Gastroesophageal sphincter (tissue), 4 donors: ENCODE measurements at regions not wholly inside any gene's neighbourhood (a gene's known extent, or its start where the extent isn't known, plus 50 kb on each side); places are given as distances from the start of the nearest gene placed in this dataset.
"Not testable (repeated sequence)": the region's sequence is repeated elsewhere in the genome, so short reads cannot be mapped to it uniquely, and the experiment has no call there.

Source experiments
- ATAC-seq: fragments of 150-250 bp; one replicate; pipeline ENCODE4 v1.9.1; 2016; ENCODE audit warnings: mild to moderate bottlenecking, moderate library complexity
- H3K27ac ChIP-seq, 4 donors: fragments of 200-600 bp; sonication (generic) in 3 of 4; 1 replicate in 3 of 4; 2 replicates in 1 of 4; pipeline ENCODE4 v1.5.1; 2016 to 2019
- H3K27me3 ChIP-seq: fragments of 200-600 bp; sonication (generic); one replicate; pipeline ENCODE4 v1.5.1; 2019
- H3K36me3 ChIP-seq, 2 donors: fragments of 200-600 bp; sonication (generic); one replicate each; pipeline ENCODE4 v1.5.1; 2019; ENCODE audit warnings: control low read depth in 1 of 2
- H3K4me1 ChIP-seq, 3 donors: fragments of 200-600 bp; sonication (generic); 1 replicate in 2 of 3; 2 replicates in 1 of 3; pipeline ENCODE4 v1.5.1; 2016 to 2019; ENCODE audit warnings: control low read depth in 2 of 3
- H3K4me3 ChIP-seq, 2 donors: fragments of 200-600 bp; sonication (generic); one replicate each; pipeline ENCODE4 v1.5.1; 2019; ENCODE audit warnings: mild to moderate bottlenecking in 1 of 2, moderate library complexity in 1 of 2
- H3K9me3 ChIP-seq, 3 donors: fragments of 200-600 bp; sonication (generic); one replicate each; pipeline ENCODE4 v1.5.1; 2017 to 2019; ENCODE audit warnings: control low read depth in 2 of 3
- CTCF ChIP-seq, 4 experiments: fragments of 200-600 bp in 2 of 4; fragments of 450-650 bp in 2 of 4; sonication (generic) in 1 of 4; IDR thresholded peaks; one replicate each; pipeline ENCODE4 v1.5.1; 2017 to 2019; ENCODE audit warnings: antibody characterized with exemption in 4 of 4, mild to moderate bottlenecking in 2 of 4, moderate library complexity in 2 of 4
- EP300 ChIP-seq: sonication (generic); formaldehyde crosslinking; IDR thresholded peaks from one replicate; pipeline ENCODE4 v1.6.1; 2017; ENCODE audit warnings: antibody characterized with exemption, mild to moderate bottlenecking
- POLR2A ChIP-seq, 2 donors: fragments of 450-650 bp; IDR thresholded peaks; one replicate each; pipeline ENCODE4 v1.6.1; 2017; ENCODE audit warnings: antibody characterized with exemption in 2 of 2, mild to moderate bottlenecking in 2 of 2, moderate library complexity in 1 of 2
- POLR2AphosphoS5 ChIP-seq: sonication (generic); formaldehyde crosslinking; IDR thresholded peaks from one replicate; pipeline ENCODE4 v1.6.1; 2017; ENCODE audit warnings: antibody characterized with exemption
- WGBS, 2 donors: methylation state at CpG; one replicate each; pipeline ENCODE4 v1.1.5; 2018; ENCODE audit warnings: low coverage in 1 of 2; 5-methylcytosine and 5-hydroxymethylcytosine counted together

DNA sequence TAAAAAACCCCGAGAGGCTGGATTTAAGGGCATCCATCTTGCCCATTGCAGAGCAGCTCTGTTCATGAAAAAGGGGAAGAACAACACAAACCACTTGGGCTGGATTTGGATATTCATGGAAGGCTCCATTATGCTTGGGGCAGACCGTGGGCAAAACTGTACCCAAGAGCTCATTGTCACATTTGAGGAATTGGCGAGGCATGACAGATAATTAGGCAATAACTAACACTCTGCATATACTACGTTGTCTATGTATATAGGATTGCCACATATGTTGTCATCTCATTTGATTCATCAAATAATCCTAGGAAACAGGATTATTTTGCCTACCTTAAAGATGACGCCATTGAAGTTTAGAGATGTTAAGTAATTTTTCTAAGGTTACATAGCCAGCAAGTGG lies 255.4 kb downstream of the SMARCA2 start:
- ATAC-seq: no peak
- Histone ChIP-seq H3K4me1 (peaks cover 0 to 16% (median 9%) of the 10 kb centered on the region in 3 donors), H3K36me3 (no peaks in the 10 kb centered on the region), H3K27ac (no peak overlapping the region), H3K9me3 (no peaks in the 10 kb centered on the region), H3K27me3 (no peaks in the 10 kb centered on the region), H3K4me3 (no peak overlapping the region)
- TF ChIP-seq POLR2A (IDR thresholded peaks at IDR 0.05) (no peak), EP300 (no peak), CTCF (IDR thresholded peaks at IDR 0.05) (no peak), POLR2AphosphoS5 (no peak)
- WGBS, 2 donors: 87 to 88% methylated on average over 4 to 5 of the region's 5 CpGs

GRCh38 chr9:2271426-2271825 lies 256.3 kb downstream of the SMARCA2 start:
- TF ChIP-seq POLR2A (IDR thresholded peaks at IDR 0.05) (no peak), POLR2AphosphoS5 (no peak), CTCF (IDR thresholded peaks at IDR 0.05) (no peak), EP300 (no peak)
- 46 to 55% methylated on average over 3 to 4 of the region's 4 CpGs for WGBS, 2 donors
- no peak for ATAC-seq
- H3K36me3 ChIP-seq: no peaks in the 10 kb centered on the region
- no peak overlapping the region for H3K4me3 ChIP-seq
- H3K27me3 ChIP-seq: no peaks in the 10 kb centered on the region
- H3K4me1 ChIP-seq: peaks cover 0 to 15% (median 9%) of the 10 kb centered on the region in 3 donors
- H3K27ac ChIP-seq: no peak overlapping the region
- H3K9me3 ChIP-seq: no peaks in the 10 kb centered on the region

DNA sequence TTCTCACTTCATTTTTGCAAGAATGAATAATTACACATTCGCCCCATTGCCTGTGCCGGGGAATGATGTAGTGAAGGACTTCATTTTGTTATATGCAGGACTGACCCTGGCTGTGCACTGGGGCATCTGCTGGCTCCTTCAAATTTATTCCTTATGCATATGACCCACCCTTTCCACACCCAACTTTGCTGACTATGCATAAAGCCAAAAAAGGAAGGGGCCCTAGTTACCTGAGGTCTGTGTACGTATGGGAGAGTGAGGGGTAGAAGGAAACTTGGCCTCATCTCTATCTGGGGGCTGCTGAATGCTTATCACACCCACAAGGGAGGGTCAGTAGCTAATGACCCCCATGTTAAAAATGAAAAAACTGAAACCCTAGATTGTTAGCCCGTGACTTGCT lies 259.6 kb downstream of the SMARCA2 start:
- WGBS, 2 donors: 95 to 96% methylated on average over 3 to 4 of the region's 4 CpGs
- Histone ChIP-seq H3K27ac (no peak overlapping the region), H3K27me3 (no peaks in the 10 kb centered on the region), H3K4me1 (no peaks in the 10 kb centered on the region), H3K36me3 (no peaks in the 10 kb centered on the region), H3K9me3 (no peaks in the 10 kb centered on the region), H3K4me3 (no peak overlapping the region)
- ATAC-seq: no peak
- no peak for TF ChIP-seq CTCF (IDR thresholded peaks at IDR 0.05)
- TF ChIP-seq POLR2AphosphoS5: no peak
- no peak for TF ChIP-seq EP300
- TF ChIP-seq POLR2A (IDR thresholded peaks at IDR 0.05): no peak

- 91 to 100% methylated on average over 3 to 10 of the region's 10 CpGs for WGBS, 2 donors
- no peak for ATAC-seq
These were observed 261.1 kb downstream of the SMARCA2 start for GRCh38 chr9:2276296-2276695.

GRCh38 chr9:2277133-2277532 lies 262.0 kb downstream of the SMARCA2 start:
- H3K9me3 ChIP-seq, H3K27me3 ChIP-seq, ATAC-seq, H3K27ac ChIP-seq, H3K36me3 ChIP-seq, H3K4me1 ChIP-seq, H3K4me3 ChIP-seq: not testable (repeated sequence)
- WGBS, 2 donors: 87 to 88% methylated on average over 4 to 9 of the region's 9 CpGs

More at GRCh38 chr9:2276296-2276695, 261.1 kb downstream of the SMARCA2 start:
- H3K36me3 ChIP-seq: no peaks in the 10 kb centered on the region
- H3K27me3 ChIP-seq: no peaks in the 10 kb centered on the region
- no peak for TF ChIP-seq EP300
- no peak overlapping the region for H3K27ac ChIP-seq
- H3K9me3 ChIP-seq: no peaks in the 10 kb centered on the region
- H3K4me3 ChIP-seq: no peak overlapping the region
- no peaks in the 10 kb centered on the region for H3K4me1 ChIP-seq

- not testable (repeated sequence) for H3K27me3 ChIP-seq, H3K4me3 ChIP-seq, H3K36me3 ChIP-seq, H3K27ac ChIP-seq, ATAC-seq, H3K9me3 ChIP-seq, H3K4me1 ChIP-seq
- 82 to 95% methylated on average over 4 to 5 of the region's 12 CpGs for WGBS, 2 donors
These were observed 262.5 kb downstream of the SMARCA2 start for GRCh38 chr9:2277644-2278043.

GRCh38 chr9:2279138-2279537 lies 264.0 kb downstream of the SMARCA2 start:
- 87 to 94% methylated on average over 7 to 8 of the region's 8 CpGs for WGBS, 2 donors
- H3K27me3 ChIP-seq: not testable (repeated sequence)

More at GRCh38 chr9:2279138-2279537, 264.0 kb downstream of the SMARCA2 start:
- not testable (repeated sequence) for H3K4me3 ChIP-seq, H3K9me3 ChIP-seq, H3K36me3 ChIP-seq, ATAC-seq, H3K4me1 ChIP-seq, H3K27ac ChIP-seq
